Endothelial cell of umbilical vein (primary cell): ENCODE measurements at regions not wholly inside any gene's neighbourhood (a gene's known extent, or its start where the extent isn't known, plus 50 kb on each side); places are given as distances from the start of the nearest gene placed in this dataset.

ENCODE experiments used
- BruUV-seq: library from RNA; stranded (reverse); fragments of 400-500 nt; replicated peaks from 2 replicates; lab custom pipeline; 2021; lab: Mats Ljungman, UMichigan
- CTCF ChIA-PET: fragments of 300-600, 350-600 bp; sonication (Branson Sonifier 250); formaldehyde crosslinking; loops from one replicate; lab custom pipeline; 2021; ENCODE audit warnings: antibody characterized with exemption, inconsistent platforms; lab: Charles Lee
- POLR2A ChIA-PET: fragments of 300-600, 350-600 bp; sonication (Branson Sonifier 250); formaldehyde crosslinking; loops from one replicate; lab custom pipeline; 2021; ENCODE audit warnings: antibody characterized with exemption, inconsistent platforms; lab: Charles Lee
- DNase-seq: peaks from one replicate; pipeline ENCODE4 v3.0.0-alpha.2; 2011; ENCODE audit warnings: low read depth, low spot score
- FAIRE-seq: peaks from 2 replicates; lab custom pipeline; 2011; peaks lifted over from hg19 to GRCh38; lab: Jason Lieb, UNC
- H2AFZ ChIP-seq: 2 replicates; pipeline ENCODE4 v1.6.0; 2012; ENCODE audit warnings: low read depth, low read length, control low read depth, inconsistent platforms
- H3K27ac ChIP-seq: 2 replicates; pipeline ENCODE4 v1.5.1; 2011; ENCODE audit warnings: low read depth, mild to moderate bottlenecking, control low read depth, low read length, moderate library complexity; ENCODE audit not compliant: insufficient read depth
- H3K27me3 ChIP-seq, 2 experiments: 2 replicates each; pipeline versions ENCODE4 v1.6.0 to v1.6.1; 2011; ENCODE audit warnings: low read length in 2 of 2, mixed read lengths in 1 of 2; ENCODE audit not compliant: control insufficient read depth in 2 of 2, insufficient read depth in 2 of 2
- H3K36me3 ChIP-seq, 2 experiments: 2 replicates in 1 of 2; 3 replicates in 1 of 2; pipeline ENCODE4 v1.5.1; 2011; ENCODE audit warnings: low read length in 2 of 2, mild to moderate bottlenecking in 1 of 2, moderate library complexity in 1 of 2; ENCODE audit not compliant: control insufficient read depth in 2 of 2, insufficient read depth in 2 of 2; ENCODE audit errors: extremely low read depth in 1 of 2
- H3K4me1 ChIP-seq: 3 replicates; pipeline ENCODE4 v1.5.1; 2011; ENCODE audit warnings: mild to moderate bottlenecking, low read length; ENCODE audit not compliant: control insufficient read depth, insufficient read depth; ENCODE audit errors: extremely low read depth
- H3K4me2 ChIP-seq: 2 replicates; pipeline ENCODE4 v1.6.1; 2011; ENCODE audit warnings: low read length, control low read depth, mixed read lengths; ENCODE audit not compliant: insufficient read depth
- H3K4me3 ChIP-seq, 3 experiments: fragments of 200-600 bp in 1 of 3; sonication (generic), shearing (Covaris generic) in 1 of 3; replicated peaks in 1 of 3; 2 replicates each; pipeline ENCODE4 v1.5.1; 2011 to 2016; ENCODE audit warnings: control low read depth in 3 of 3, low read length in 3 of 3, mild to moderate bottlenecking in 2 of 3, inconsistent platforms in 1 of 3, low read depth in 1 of 3, moderate library complexity in 1 of 3; ENCODE audit not compliant: insufficient read depth in 1 of 3
- H3K79me2 ChIP-seq: 2 replicates; pipeline ENCODE4 v1.6.0; 2012; ENCODE audit warnings: low read length, inconsistent platforms; ENCODE audit not compliant: control insufficient read depth, insufficient read depth
- H3K9ac ChIP-seq: replicated peaks from 2 replicates; pipeline ENCODE3; 2011; ENCODE audit warnings: low read length, control low read depth; ENCODE audit not compliant: insufficient read depth; ENCODE audit errors: extremely low read depth
- H3K9me1 ChIP-seq: replicated peaks from 3 replicates; pipeline ENCODE4 v1.6.0; 2011; ENCODE audit warnings: mild to moderate bottlenecking, low read length; ENCODE audit not compliant: control insufficient read depth, insufficient read depth; ENCODE audit errors: extremely low read depth
- H3K9me3 ChIP-seq: replicated peaks from 2 replicates; pipeline ENCODE4 v1.5.1; 2012; ENCODE audit warnings: low read length, inconsistent platforms; ENCODE audit not compliant: control insufficient read depth, insufficient read depth
- H4K20me1 ChIP-seq: replicated peaks from 2 replicates; pipeline ENCODE3; 2011; ENCODE audit warnings: mild to moderate bottlenecking, low read length; ENCODE audit not compliant: control insufficient read depth, insufficient read depth; ENCODE audit errors: extremely low read depth
- CTCF ChIP-seq, 2 donors: IDR thresholded peaks; 1 replicate in 1 of 2; 2 replicates in 1 of 2; pipeline ENCODE4 v1.5.1; 2011; ENCODE audit warnings: low read length in 2 of 2, mild to moderate bottlenecking in 2 of 2, moderate library complexity in 2 of 2, control low read depth in 1 of 2, inconsistent platforms in 1 of 2, low read depth in 1 of 2; ENCODE audit not compliant: insufficient read depth in 1 of 2; ENCODE audit errors: extremely low read depth in 1 of 2
- EZH2 ChIP-seq: IDR thresholded peaks from 2 replicates; pipeline ENCODE4 v1.6.1; 2012; ENCODE audit warnings: borderline replicate concordance, low read depth, mild to moderate bottlenecking, moderate library complexity, low read length, inconsistent platforms; ENCODE audit not compliant: severe bottlenecking
- FOS ChIP-seq: IDR thresholded peaks from 2 replicates; pipeline ENCODE4 v1.6.1; 2011; ENCODE audit warnings: mild to moderate bottlenecking, low read length, moderate library complexity, borderline replicate concordance; ENCODE audit not compliant: insufficient read depth
- GATA2 ChIP-seq: IDR thresholded peaks from 2 replicates; pipeline ENCODE4 v1.7.0; 2011; ENCODE audit warnings: low read depth, mild to moderate bottlenecking, moderate library complexity, mixed read lengths, low read length; ENCODE audit not compliant: insufficient read length, insufficient read depth
- JUN ChIP-seq: IDR thresholded peaks from 2 replicates; pipeline ENCODE4 v1.6.1; 2011; ENCODE audit warnings: borderline replicate concordance, low read depth; ENCODE audit not compliant: insufficient read length, insufficient read depth
- MAX ChIP-seq: IDR thresholded peaks from 2 replicates; pipeline ENCODE4 v1.6.1; 2011; ENCODE audit not compliant: insufficient read depth, insufficient read length
- MYC ChIP-seq: IDR thresholded peaks from one replicate; pipeline ENCODE4 v1.6.1; 2011; ENCODE audit warnings: mild to moderate bottlenecking, low read depth, low read length
- POLR2A ChIP-seq: IDR thresholded peaks from 2 replicates; pipeline ENCODE4 v1.6.1; 2012; ENCODE audit warnings: low read depth, mild to moderate bottlenecking, control low read depth, low read length
- POLR2AphosphoS5 ChIP-seq: IDR thresholded peaks from 2 replicates; pipeline ENCODE4 v1.6.1; 2012; ENCODE audit warnings: low read depth, mild to moderate bottlenecking, control low read depth, low read length, moderate library complexity; ENCODE audit not compliant: insufficient read depth
- dilution Hi-C: fragments of 300-500 bp; cut with MboI; formaldehyde crosslinking; loops from one replicate; pipeline ENCODE4 v1.15.0; 2019; ENCODE audit warnings: low sequenced_read_pairs; ENCODE audit not compliant: extremely low pct_ligation_motif_present
- intact Hi-C: fragments of 100-400 bp; cut with micrococcal nuclease; formaldehyde crosslinking; loops from one replicate; pipeline ENCODE4 v1.10.0; 2022

- no peak overlapping the region for H3K4me2 ChIP-seq
- dilution Hi-C loops = no loop called here
- POLR2A ChIA-PET = no interaction called here
These were observed 302.0 kb downstream of the ZBBX start for GRCh38 chr3:167078070-167078622.

GRCh38 chr3:167067787-167068161 lies 312.3 kb downstream of the ZBBX start:
- FAIRE-seq = no peak

More at GRCh38 chr3:167078070-167078622, 302.0 kb downstream of the ZBBX start:
- DNase-seq (no peak), FAIRE-seq (no peak)
- no peaks in the 10 kb centered on the region for H3K79me2 ChIP-seq
- H3K9me3 ChIP-seq = peaks cover 2% of the 10 kb centered on the region
- H3K27me3 ChIP-seq = no peaks in the 10 kb centered on the region
- no peaks in the 10 kb centered on the region for H3K9me1 ChIP-seq
- no peak for TF ChIP-seq GATA2
- no peak for TF ChIP-seq CTCF (IDR thresholded peaks at IDR 0.05; ENCODE audit: extremely low read depth in 1 of 2, insufficient read depth in 1 of 2, low read depth in 1 of 2, low read length in 2 of 2)
- H3K9ac ChIP-seq = no peak overlapping the region
- CTCF ChIA-PET = no interaction called here
- no peaks in the 10 kb centered on the region for H3K36me3 ChIP-seq
- BruUV-seq = no TSS peak
- intact Hi-C loops = no loop called here
- no peak overlapping the region for H3K4me3 ChIP-seq
- no peaks in the 10 kb centered on the region for H3K4me1 ChIP-seq
- no peaks in the 10 kb centered on the region for H4K20me1 ChIP-seq
- H2AFZ ChIP-seq = no peak overlapping the region
- H3K27ac ChIP-seq = no peak overlapping the region

More at GRCh38 chr3:167067787-167068161, 312.3 kb downstream of the ZBBX start:
- Histone ChIP-seq H3K9ac (no peak overlapping the region), H3K27ac (no peak overlapping the region), H3K36me3 (no peaks in the 10 kb centered on the region), H3K4me2 (no peak overlapping the region), H3K4me1 (no peaks in the 10 kb centered on the region), H3K9me1 (no peaks in the 10 kb centered on the region), H3K79me2 (no peaks in the 10 kb centered on the region), H3K4me3 (no peak overlapping the region), H3K27me3 (no peaks in the 10 kb centered on the region), H4K20me1 (no peaks in the 10 kb centered on the region), H3K9me3 (peaks cover 2% of the 10 kb centered on the region), H2AFZ (no peak overlapping the region)
- CTCF ChIA-PET = no interaction called here
- DNase-seq = no peak
- POLR2A ChIA-PET = no interaction called here
- no TSS peak for BruUV-seq
- dilution Hi-C loops = no loop called here
- intact Hi-C loops = no loop called here
- no peak for TF ChIP-seq CTCF (IDR thresholded peaks at IDR 0.05; ENCODE audit: extremely low read depth in 1 of 2, insufficient read depth in 1 of 2, low read depth in 1 of 2, low read length in 2 of 2)
- TF ChIP-seq POLR2A = no peak
- TF ChIP-seq GATA2 = no peak
- TF ChIP-seq EZH2 = no peak
- no peak for TF ChIP-seq JUN
- TF ChIP-seq POLR2AphosphoS5 = no peak
- TF ChIP-seq MAX = no peak
- no peak for TF ChIP-seq MYC
- TF ChIP-seq FOS = no peak
